Suprapubic skin (tissue), 4 donors: ENCODE measurements at regions not wholly inside any gene's neighbourhood (a gene's known extent, or its start where the extent isn't known, plus 50 kb on each side); places are given as distances from the start of the nearest gene placed in this dataset.

Experiments
- POLR2A ChIP-seq, 2 donors: fragments of 450-650 bp; IDR thresholded peaks; one replicate each; pipeline ENCODE4 v1.6.1; 2017; ENCODE audit warnings: antibody characterized with exemption in 2 of 2, mild to moderate bottlenecking in 2 of 2, moderate library complexity in 2 of 2
- POLR2AphosphoS5 ChIP-seq, 3 donors: sonication (generic); formaldehyde crosslinking; IDR thresholded peaks; one replicate each; pipeline ENCODE4 v1.6.1; 2017; ENCODE audit warnings: antibody characterized with exemption in 3 of 3
- TF ChIP-seq, protein P1 (sequence below), 2 donors: fragments of 200-600 bp in 1 of 2; fragments of 450-650 bp in 1 of 2; sonication (generic) in 1 of 2; IDR thresholded peaks; one replicate each; pipeline ENCODE4 v1.5.1; 2016 to 2019; ENCODE audit warnings: antibody characterized with exemption in 2 of 2, mild to moderate bottlenecking in 1 of 2, moderate library complexity in 1 of 2

DNA sequence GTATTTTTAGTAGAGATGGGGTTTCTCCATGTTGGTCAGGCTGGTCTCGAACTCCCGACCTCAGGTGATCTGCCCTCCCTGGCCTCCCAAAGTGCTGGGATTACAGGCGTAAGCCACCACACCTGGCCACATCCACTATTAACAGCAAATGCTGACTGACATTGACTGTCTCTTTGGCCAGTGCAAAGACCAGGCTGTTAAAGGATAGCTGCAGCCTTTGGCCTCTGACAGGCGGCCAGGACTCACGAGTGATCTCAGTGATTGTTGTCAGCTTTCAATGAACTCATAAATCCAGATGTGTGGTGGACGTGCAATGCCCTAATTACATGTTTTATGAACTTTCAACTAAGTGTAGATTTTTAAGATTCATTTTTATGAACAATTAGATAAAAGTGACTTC, 174.4 kb upstream of the EXOC2 start:
- TF ChIP-seq, protein P1, sequence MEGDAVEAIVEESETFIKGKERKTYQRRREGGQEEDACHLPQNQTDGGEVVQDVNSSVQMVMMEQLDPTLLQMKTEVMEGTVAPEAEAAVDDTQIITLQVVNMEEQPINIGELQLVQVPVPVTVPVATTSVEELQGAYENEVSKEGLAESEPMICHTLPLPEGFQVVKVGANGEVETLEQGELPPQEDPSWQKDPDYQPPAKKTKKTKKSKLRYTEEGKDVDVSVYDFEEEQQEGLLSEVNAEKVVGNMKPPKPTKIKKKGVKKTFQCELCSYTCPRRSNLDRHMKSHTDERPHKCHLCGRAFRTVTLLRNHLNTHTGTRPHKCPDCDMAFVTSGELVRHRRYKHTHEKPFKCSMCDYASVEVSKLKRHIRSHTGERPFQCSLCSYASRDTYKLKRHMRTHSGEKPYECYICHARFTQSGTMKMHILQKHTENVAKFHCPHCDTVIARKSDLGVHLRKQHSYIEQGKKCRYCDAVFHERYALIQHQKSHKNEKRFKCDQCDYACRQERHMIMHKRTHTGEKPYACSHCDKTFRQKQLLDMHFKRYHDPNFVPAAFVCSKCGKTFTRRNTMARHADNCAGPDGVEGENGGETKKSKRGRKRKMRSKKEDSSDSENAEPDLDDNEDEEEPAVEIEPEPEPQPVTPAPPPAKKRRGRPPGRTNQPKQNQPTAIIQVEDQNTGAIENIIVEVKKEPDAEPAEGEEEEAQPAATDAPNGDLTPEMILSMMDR (IDR thresholded peaks at IDR 0.05), result no peak
- TF ChIP-seq POLR2A (IDR thresholded peaks at IDR 0.05) (no peak), POLR2AphosphoS5 (IDR thresholded peaks at IDR 0.05) (no peak)
